Fibroblast of lung (primary cell): ENCODE measurements at regions not wholly inside any gene's neighbourhood (a gene's known extent, or its start where the extent isn't known, plus 50 kb on each side); places are given as distances from the start of the nearest gene placed in this dataset.

ENCODE experiments used
- DNase-seq, 2 donors: peaks; one replicate each; pipeline versions ENCODE4 v3.0.0 to v3.0.0-alpha.2; 2010; ENCODE audit warnings: low read depth in 2 of 2
- H2AFZ ChIP-seq: 2 replicates; pipeline ENCODE4 v1.5.1; 2012; ENCODE audit warnings: low read length, control low read depth, inconsistent platforms
- H3K27ac ChIP-seq: 2 replicates; pipeline ENCODE4 v1.5.1; 2011; ENCODE audit warnings: low read length, control low read depth; ENCODE audit not compliant: insufficient read depth
- H3K27me3 ChIP-seq: 2 replicates; pipeline ENCODE4 v1.5.1; 2011; ENCODE audit warnings: mild to moderate bottlenecking, low read length; ENCODE audit not compliant: control insufficient read depth, insufficient read depth
- H3K36me3 ChIP-seq: 2 replicates; pipeline ENCODE4 v1.5.1; 2011; ENCODE audit warnings: low read length; ENCODE audit not compliant: control insufficient read depth, insufficient read depth
- H3K4me1 ChIP-seq: 2 replicates; pipeline ENCODE4 v1.5.1; 2011; ENCODE audit warnings: low read length; ENCODE audit not compliant: control insufficient read depth, insufficient read depth; ENCODE audit errors: extremely low read depth
- H3K4me2 ChIP-seq: 2 replicates; pipeline ENCODE4 v1.5.1; 2011; ENCODE audit warnings: low read length, control low read depth; ENCODE audit not compliant: insufficient read depth; ENCODE audit errors: extremely low read depth
- H3K4me3 ChIP-seq, 4 experiments: fragments of 200-600 bp in 1 of 4; sonication (generic) in 1 of 4; replicated peaks in 1 of 4; 2 replicates each; pipeline ENCODE4 v1.5.1; 2011 to 2016; ENCODE audit warnings: low read length in 4 of 4, low read depth in 3 of 4, mild to moderate bottlenecking in 3 of 4, control low read depth in 2 of 4, inconsistent platforms in 1 of 4, mixed read lengths in 1 of 4; ENCODE audit not compliant: insufficient read depth in 1 of 4; ENCODE audit errors: control extremely low read depth in 1 of 4
- H3K79me2 ChIP-seq: 2 replicates; pipeline ENCODE4 v1.5.1; 2012; ENCODE audit warnings: mild to moderate bottlenecking, low read length, inconsistent platforms; ENCODE audit not compliant: control insufficient read depth, insufficient read depth
- H3K9ac ChIP-seq: 2 replicates; pipeline ENCODE4 v1.5.1; 2011; ENCODE audit warnings: mild to moderate bottlenecking, low read length, control low read depth; ENCODE audit not compliant: insufficient read depth
- H3K9me3 ChIP-seq: 2 replicates; pipeline ENCODE4 v1.5.1; 2012; ENCODE audit warnings: low read depth, low read length; ENCODE audit not compliant: control insufficient read depth, insufficient read depth
- H4K20me1 ChIP-seq: 2 replicates; pipeline ENCODE4 v1.5.1; 2011; ENCODE audit warnings: low read length; ENCODE audit not compliant: control insufficient read depth, insufficient read depth; ENCODE audit errors: extremely low read depth
- EZH2 ChIP-seq: IDR thresholded peaks from 2 replicates; pipeline ENCODE4 v1.5.1; 2012; ENCODE audit warnings: low read length, control low read depth, mild to moderate bottlenecking; ENCODE audit errors: missing control alignments
- TF ChIP-seq, protein P1 (sequence below), 2 donors: IDR thresholded peaks in 1 of 2; conservative IDR thresholded peaks in 1 of 2; 1 replicate in 1 of 2; 2 replicates in 1 of 2; pipeline ENCODE4 v1.5.1; 2011 to 2012; ENCODE audit warnings: low read length in 2 of 2, control low read depth in 1 of 2, inconsistent platforms in 1 of 2, low read depth in 1 of 2, mild to moderate bottlenecking in 1 of 2

DNA sequence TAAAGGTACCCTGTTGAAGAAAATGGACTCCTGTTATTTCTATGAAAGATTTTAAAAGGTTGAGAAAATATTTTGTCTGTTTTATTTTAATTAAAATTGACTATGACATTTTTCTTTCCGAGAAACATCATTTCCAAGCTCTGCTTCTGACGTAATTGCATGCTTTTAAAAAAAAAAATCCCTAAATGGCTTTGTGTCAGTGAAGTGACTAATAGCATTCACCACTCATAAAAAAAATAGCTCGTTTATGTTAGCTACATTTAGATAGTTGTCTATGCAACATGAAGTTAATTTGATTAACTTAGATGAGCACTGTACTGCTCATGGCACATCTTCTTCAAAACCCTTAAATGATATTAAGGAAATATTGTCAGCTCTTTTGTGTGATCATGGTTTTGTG, 105.1 kb upstream of the KLHL13 start:
- peak in 1 of 2 donors; percentile 39 for DNase-seq
- H3K79me2 ChIP-seq, result no peaks in the 10 kb centered on the region
- no peaks in the 10 kb centered on the region for H3K36me3 ChIP-seq
- no peak overlapping the region for H2AFZ ChIP-seq
- peaks cover 3% of the 10 kb centered on the region for H3K4me1 ChIP-seq
- H4K20me1 ChIP-seq, result no peaks in the 10 kb centered on the region
- H3K9ac ChIP-seq, result no peak overlapping the region
- TF ChIP-seq EZH2, result no peak
- TF ChIP-seq, protein P1, sequence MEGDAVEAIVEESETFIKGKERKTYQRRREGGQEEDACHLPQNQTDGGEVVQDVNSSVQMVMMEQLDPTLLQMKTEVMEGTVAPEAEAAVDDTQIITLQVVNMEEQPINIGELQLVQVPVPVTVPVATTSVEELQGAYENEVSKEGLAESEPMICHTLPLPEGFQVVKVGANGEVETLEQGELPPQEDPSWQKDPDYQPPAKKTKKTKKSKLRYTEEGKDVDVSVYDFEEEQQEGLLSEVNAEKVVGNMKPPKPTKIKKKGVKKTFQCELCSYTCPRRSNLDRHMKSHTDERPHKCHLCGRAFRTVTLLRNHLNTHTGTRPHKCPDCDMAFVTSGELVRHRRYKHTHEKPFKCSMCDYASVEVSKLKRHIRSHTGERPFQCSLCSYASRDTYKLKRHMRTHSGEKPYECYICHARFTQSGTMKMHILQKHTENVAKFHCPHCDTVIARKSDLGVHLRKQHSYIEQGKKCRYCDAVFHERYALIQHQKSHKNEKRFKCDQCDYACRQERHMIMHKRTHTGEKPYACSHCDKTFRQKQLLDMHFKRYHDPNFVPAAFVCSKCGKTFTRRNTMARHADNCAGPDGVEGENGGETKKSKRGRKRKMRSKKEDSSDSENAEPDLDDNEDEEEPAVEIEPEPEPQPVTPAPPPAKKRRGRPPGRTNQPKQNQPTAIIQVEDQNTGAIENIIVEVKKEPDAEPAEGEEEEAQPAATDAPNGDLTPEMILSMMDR (conservative IDR thresholded peaks at IDR 0.05 in 1 of 2, IDR thresholded peaks at IDR 0.05 in 1 of 2; ENCODE audit: low read depth in 1 of 2, low read length in 2 of 2), result no peak
- no peaks in the 10 kb centered on the region for H3K9me3 ChIP-seq
- no peak overlapping the region for H3K27ac ChIP-seq
- H3K4me3 ChIP-seq, result no peak overlapping the region
- no peak overlapping the region for H3K4me2 ChIP-seq
- no peaks in the 10 kb centered on the region for H3K27me3 ChIP-seq

DNA sequence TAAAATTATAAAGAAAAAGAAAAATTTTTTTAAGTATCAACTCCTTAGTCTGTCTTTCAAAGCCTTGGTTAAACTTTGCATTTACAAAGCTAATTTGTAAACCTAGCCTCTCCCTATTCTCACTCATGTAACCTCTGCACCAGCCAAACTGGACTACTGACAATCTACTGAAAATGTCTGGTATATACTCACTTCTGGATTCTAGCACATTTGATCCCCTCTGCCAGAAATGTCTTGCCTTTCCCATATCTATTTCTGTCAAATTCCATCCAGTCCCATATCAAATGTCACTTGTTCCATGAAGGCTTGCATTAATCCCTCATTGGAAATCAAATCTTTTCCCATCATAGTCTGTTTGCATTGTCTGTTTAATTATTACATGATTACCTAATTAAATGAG, 105.8 kb upstream of the KLHL13 start:
- H3K4me1 ChIP-seq, result peaks cover 3% of the 10 kb centered on the region
- TF ChIP-seq, protein P1 (conservative IDR thresholded peaks at IDR 0.05 in 1 of 2, IDR thresholded peaks at IDR 0.05 in 1 of 2; ENCODE audit: low read depth in 1 of 2, low read length in 2 of 2), result no peak
- TF ChIP-seq EZH2, result no peak
- DNase-seq, result no peak
- no peaks in the 10 kb centered on the region for H3K27me3 ChIP-seq
- H2AFZ ChIP-seq, result no peak overlapping the region
- H3K27ac ChIP-seq, result no peak overlapping the region
- no peak overlapping the region for H3K9ac ChIP-seq
- no peak overlapping the region for H3K4me2 ChIP-seq
- no peaks in the 10 kb centered on the region for H4K20me1 ChIP-seq
- H3K36me3 ChIP-seq, result no peaks in the 10 kb centered on the region
- H3K4me3 ChIP-seq, result no peak overlapping the region
- H3K9me3 ChIP-seq, result no peaks in the 10 kb centered on the region
- H3K79me2 ChIP-seq, result no peaks in the 10 kb centered on the region

DNA sequence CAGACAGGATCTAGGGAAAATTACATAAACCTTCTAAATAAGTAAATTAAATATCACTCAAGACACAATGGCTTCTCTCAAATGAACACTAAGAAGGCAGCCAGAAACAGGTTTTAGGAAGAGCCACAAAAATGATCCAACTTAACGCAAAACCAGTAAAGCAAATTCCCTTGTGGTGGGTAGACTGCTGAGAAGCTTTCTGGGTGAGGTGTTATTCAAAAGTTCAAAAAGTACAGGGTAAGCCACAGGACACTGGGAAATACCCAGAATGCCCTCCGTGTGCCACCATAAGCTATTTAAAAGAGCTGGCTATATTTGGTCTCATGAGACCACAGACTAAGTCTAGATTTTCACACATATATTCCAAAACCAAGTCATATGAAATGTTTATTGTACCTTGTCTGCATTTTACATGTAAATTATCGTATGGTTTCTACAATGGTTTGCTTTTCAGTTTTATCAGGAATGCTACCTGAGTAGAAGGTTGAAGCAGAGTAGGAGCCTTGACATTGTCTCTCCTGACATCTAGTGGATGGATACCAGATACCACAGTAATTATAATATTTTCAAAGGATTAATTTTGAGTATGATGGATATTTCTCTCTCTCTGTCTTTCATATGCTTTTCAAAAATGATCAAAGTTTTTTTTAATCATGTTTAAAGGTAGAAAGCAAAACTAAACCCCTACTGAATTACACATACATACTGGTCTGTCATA, 109.3 kb upstream of the KLHL13 start:
- Histone ChIP-seq H3K79me2 (no peaks in the 10 kb centered on the region), H3K4me2 (no peak overlapping the region), H3K9me3 (no peaks in the 10 kb centered on the region), H3K36me3 (no peaks in the 10 kb centered on the region), H3K27me3 (no peaks in the 10 kb centered on the region), H3K27ac (no peak overlapping the region), H4K20me1 (no peaks in the 10 kb centered on the region), H3K4me1 (peaks cover 3% of the 10 kb centered on the region), H3K4me3 (no peak overlapping the region), H3K9ac (no peak overlapping the region), H2AFZ (no peak overlapping the region)
- TF ChIP-seq, protein P1 (conservative IDR thresholded peaks at IDR 0.05 in 1 of 2, IDR thresholded peaks at IDR 0.05 in 1 of 2; ENCODE audit: low read depth in 1 of 2, low read length in 2 of 2), result peak; percentile 29 to 42
- TF ChIP-seq EZH2, result no peak
- DNase-seq, result peak in 1 of 2 donors; percentile 34
